H9 (cell line): ENCODE measurements at regions not wholly inside any gene's neighbourhood (a gene's known extent, or its start where the extent isn't known, plus 50 kb on each side); places are given as distances from the start of the nearest gene placed in this dataset.

Experiments used
- DNase-seq: peaks from one replicate; pipeline ENCODE4 v3.0.0-alpha.2; 2017
- H2AFZ ChIP-seq: one replicate; pipeline ENCODE4 v1.6.1; 2013; ENCODE audit warnings: mild to moderate bottlenecking, low read length, control low read depth, moderate library complexity
- H2AK5ac ChIP-seq: 2 replicates; pipeline ENCODE4 v1.6.1; 2013; ENCODE audit warnings: low read length, control low read depth, mixed read lengths; ENCODE audit not compliant: insufficient read length
- H2BK120ac ChIP-seq: one replicate; pipeline ENCODE4 v1.6.1; 2013; ENCODE audit warnings: low read depth, mild to moderate bottlenecking, low read length, control low read depth, inconsistent platforms; ENCODE audit not compliant: poor library complexity, severe bottlenecking
- H2BK12ac ChIP-seq: 2 replicates; pipeline ENCODE4 v1.6.1; 2013; ENCODE audit warnings: low read length, control low read depth, mixed read lengths, low read depth; ENCODE audit not compliant: insufficient read length
- H2BK15ac ChIP-seq: 2 replicates; pipeline ENCODE4 v1.6.1; 2013; ENCODE audit warnings: low read depth, low read length, control low read depth
- H2BK20ac ChIP-seq: one replicate; pipeline ENCODE4 v1.6.1; 2013; ENCODE audit warnings: low read depth, mild to moderate bottlenecking, low read length, control low read depth, inconsistent platforms; ENCODE audit not compliant: poor library complexity, severe bottlenecking
- H2BK5ac ChIP-seq: 2 replicates; pipeline ENCODE4 v1.6.1; 2013; ENCODE audit warnings: low read length, control low read depth, mixed read lengths; ENCODE audit not compliant: insufficient read length
- H3K14ac ChIP-seq: 2 replicates; pipeline ENCODE4 v1.6.1; 2013; ENCODE audit warnings: low read length, control low read depth; ENCODE audit not compliant: insufficient read depth
- H3K18ac ChIP-seq: 2 replicates; pipeline ENCODE4 v1.6.1; 2013; ENCODE audit warnings: low read depth, mild to moderate bottlenecking, mixed read lengths, low read length, control low read depth; ENCODE audit not compliant: insufficient read length
- H3K23ac ChIP-seq: 2 replicates; pipeline ENCODE4 v1.6.1; 2013; ENCODE audit warnings: low read length, control low read depth, mixed read lengths, low read depth; ENCODE audit not compliant: insufficient read length
- H3K23me2 ChIP-seq: 2 replicates; pipeline ENCODE4 v1.6.1; 2013; ENCODE audit warnings: low read depth, mild to moderate bottlenecking, mixed read lengths, low read length, control low read depth; ENCODE audit not compliant: insufficient read length, poor library complexity, severe bottlenecking
- H3K27ac ChIP-seq: 2 replicates; pipeline ENCODE4 v1.5.1; 2013; ENCODE audit warnings: low read length, control low read depth, mixed read lengths, low read depth; ENCODE audit not compliant: insufficient read length
- H3K27me3 ChIP-seq: 2 replicates; pipeline ENCODE4 v1.6.1; 2013; ENCODE audit warnings: low read length, control low read depth, inconsistent platforms; ENCODE audit not compliant: insufficient read depth
- H3K4ac ChIP-seq: 2 replicates; pipeline ENCODE4 v1.6.1; 2013; ENCODE audit warnings: low read depth, mild to moderate bottlenecking, control low read depth, inconsistent platforms, low read length, moderate library complexity
- H3K4me1 ChIP-seq: 2 replicates; pipeline ENCODE4 v1.6.1; 2013; ENCODE audit warnings: low read length, control low read depth, inconsistent platforms; ENCODE audit not compliant: insufficient read depth
- H3K4me2 ChIP-seq: 2 replicates; pipeline ENCODE4 v1.6.1; 2013; ENCODE audit warnings: low read length, control low read depth, mixed read lengths; ENCODE audit not compliant: insufficient read length, insufficient read depth
- H3K56ac ChIP-seq: 2 replicates; pipeline ENCODE4 v1.6.1; 2013; ENCODE audit warnings: low read depth, mild to moderate bottlenecking, mixed read lengths, low read length, control low read depth; ENCODE audit not compliant: insufficient read length
- H3K79me1 ChIP-seq: 2 replicates; pipeline ENCODE4 v1.6.1; 2013; ENCODE audit warnings: low read depth, mild to moderate bottlenecking, moderate library complexity, low read length, control low read depth, inconsistent platforms; ENCODE audit not compliant: insufficient read depth, poor library complexity, severe bottlenecking
- H3K79me2 ChIP-seq: 2 replicates; pipeline ENCODE4 v1.6.1; 2013; ENCODE audit warnings: low read length, control low read depth, inconsistent platforms; ENCODE audit not compliant: insufficient read depth
- H3K9ac ChIP-seq: 2 replicates; pipeline ENCODE4 v1.6.1; 2013; ENCODE audit warnings: low read length, control low read depth, mixed read lengths; ENCODE audit not compliant: insufficient read length; ENCODE audit errors: extremely low read depth
- H3K9me3 ChIP-seq: one replicate; pipeline ENCODE4 v1.6.1; 2013; ENCODE audit warnings: low read depth, low read length, inconsistent platforms; ENCODE audit not compliant: control insufficient read depth
- H3T11ph ChIP-seq: one replicate; pipeline ENCODE4 v1.6.1; 2013; ENCODE audit warnings: mild to moderate bottlenecking, low read length, control low read depth, inconsistent platforms
- H4K20me1 ChIP-seq: one replicate; pipeline ENCODE4 v1.6.1; 2013; ENCODE audit not compliant: control insufficient read depth, insufficient read length, insufficient read depth
- H4K5ac ChIP-seq: 2 replicates; pipeline ENCODE4 v1.6.1; 2013; ENCODE audit warnings: low read depth, mild to moderate bottlenecking, mixed read lengths, low read length, control low read depth; ENCODE audit not compliant: insufficient read length
- H4K8ac ChIP-seq: replicated peaks from 2 replicates; pipeline ENCODE4 v1.6.1; 2013; ENCODE audit warnings: low read length, control low read depth, mixed read lengths, low read depth; ENCODE audit not compliant: insufficient read length
- H4K91ac ChIP-seq: 2 replicates; pipeline ENCODE4 v1.6.1; 2013; ENCODE audit warnings: low read depth, mild to moderate bottlenecking, moderate library complexity, mixed read lengths, low read length, control low read depth; ENCODE audit not compliant: insufficient read length
- H3K27ac Mint-ChIP-seq, 3 experiments: 2 replicates in 2 of 3; 3 replicates in 1 of 3; pipeline ENCODE4 v1.8.0; 2020 to 2021; ENCODE audit warnings: mixed read lengths in 3 of 3, mild to moderate bottlenecking in 1 of 3, moderate library complexity in 1 of 3
- H3K27me3 Mint-ChIP-seq: 2 replicates; pipeline ENCODE4 v1.8.0; 2021; ENCODE audit warnings: low read depth, mild to moderate bottlenecking, moderate library complexity, mixed read lengths
- H3K36me3 Mint-ChIP-seq, 3 experiments: 2 replicates in 2 of 3; 3 replicates in 1 of 3; pipeline ENCODE4 v1.8.0; 2020 to 2021; ENCODE audit warnings: low read depth in 3 of 3, mixed read lengths in 3 of 3; ENCODE audit not compliant: insufficient read depth in 1 of 3
- H3K4me1 Mint-ChIP-seq, 2 experiments: 2 replicates each; pipeline ENCODE4 v1.8.0; 2020; ENCODE audit warnings: mixed read lengths in 2 of 2
- H3K4me3 Mint-ChIP-seq, 2 experiments: 2 replicates in 1 of 2; 3 replicates in 1 of 2; pipeline ENCODE4 v1.8.0; 2020 to 2021; ENCODE audit warnings: mild to moderate bottlenecking in 2 of 2, mixed read lengths in 2 of 2, moderate library complexity in 1 of 2
- H3K9me3 Mint-ChIP-seq, 2 experiments: 2 replicates in 1 of 2; 3 replicates in 1 of 2; pipeline ENCODE4 v1.8.0; 2020; ENCODE audit warnings: mild to moderate bottlenecking in 2 of 2, mixed read lengths in 2 of 2, moderate library complexity in 1 of 2
- TF ChIP-seq, protein P1 (sequence below): fragments of 200-600 bp; sonication (generic); conservative IDR thresholded peaks from 3 replicates; pipeline ENCODE4 v1.8.0; 2021; ENCODE audit warnings: antibody characterized with exemption, mild to moderate bottlenecking

DNA sequence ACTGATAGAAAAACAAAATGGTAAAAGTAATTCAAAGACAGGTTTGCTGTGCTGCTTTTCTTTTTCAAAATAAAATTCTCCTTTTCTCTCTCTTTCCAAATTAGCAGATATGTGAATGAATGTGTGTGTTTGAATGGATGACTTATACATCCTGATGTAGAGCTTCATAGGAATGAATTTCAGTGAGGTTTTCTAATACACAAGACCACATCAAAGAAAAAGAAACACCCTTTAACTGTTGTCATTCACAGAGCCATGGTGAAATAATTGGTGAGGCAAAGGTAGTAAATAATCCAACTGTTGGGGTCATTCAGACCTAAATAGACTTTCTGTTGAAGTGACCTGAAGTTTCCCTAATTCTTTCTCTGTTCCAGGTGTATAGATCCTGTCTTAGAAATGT lies 139.1 kb upstream of the ZPLD1 start:
- no peak overlapping the region for H2AK5ac ChIP-seq
- no peak overlapping the region for H3K4ac ChIP-seq
- no peak overlapping the region for H4K8ac ChIP-seq
- H3K4me3 Mint-ChIP-seq, result no peak overlapping the region
- H3K27me3 ChIP-seq, result no peaks in the 10 kb centered on the region
- H3K4me1 ChIP-seq, result no peaks in the 10 kb centered on the region
- no peak overlapping the region for H2BK15ac ChIP-seq
- no peak overlapping the region for H3K27ac ChIP-seq
- H4K91ac ChIP-seq, result no peak overlapping the region
- no peaks in the 10 kb centered on the region for H3K27me3 Mint-ChIP-seq
- no peaks in the 10 kb centered on the region for H3K79me1 ChIP-seq
- no peak overlapping the region for H2BK120ac ChIP-seq
- H3K23me2 ChIP-seq, result no peaks in the 10 kb centered on the region
- H3K56ac ChIP-seq, result no peak overlapping the region
- TF ChIP-seq, protein P1, sequence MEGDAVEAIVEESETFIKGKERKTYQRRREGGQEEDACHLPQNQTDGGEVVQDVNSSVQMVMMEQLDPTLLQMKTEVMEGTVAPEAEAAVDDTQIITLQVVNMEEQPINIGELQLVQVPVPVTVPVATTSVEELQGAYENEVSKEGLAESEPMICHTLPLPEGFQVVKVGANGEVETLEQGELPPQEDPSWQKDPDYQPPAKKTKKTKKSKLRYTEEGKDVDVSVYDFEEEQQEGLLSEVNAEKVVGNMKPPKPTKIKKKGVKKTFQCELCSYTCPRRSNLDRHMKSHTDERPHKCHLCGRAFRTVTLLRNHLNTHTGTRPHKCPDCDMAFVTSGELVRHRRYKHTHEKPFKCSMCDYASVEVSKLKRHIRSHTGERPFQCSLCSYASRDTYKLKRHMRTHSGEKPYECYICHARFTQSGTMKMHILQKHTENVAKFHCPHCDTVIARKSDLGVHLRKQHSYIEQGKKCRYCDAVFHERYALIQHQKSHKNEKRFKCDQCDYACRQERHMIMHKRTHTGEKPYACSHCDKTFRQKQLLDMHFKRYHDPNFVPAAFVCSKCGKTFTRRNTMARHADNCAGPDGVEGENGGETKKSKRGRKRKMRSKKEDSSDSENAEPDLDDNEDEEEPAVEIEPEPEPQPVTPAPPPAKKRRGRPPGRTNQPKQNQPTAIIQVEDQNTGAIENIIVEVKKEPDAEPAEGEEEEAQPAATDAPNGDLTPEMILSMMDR, result no peak
- H3K23ac ChIP-seq, result no peak overlapping the region
- H2BK5ac ChIP-seq, result no peak overlapping the region
- peaks cover 18 to 19% of the 10 kb centered on the region in 2 experiments for H3K4me1 Mint-ChIP-seq
- no peak overlapping the region for H3K14ac ChIP-seq
- DNase-seq, result no peak
- H3K9ac ChIP-seq, result no peak overlapping the region
- peaks cover 12% of the 10 kb centered on the region in 2 experiments for H3K9me3 Mint-ChIP-seq
- no peak overlapping the region for H2AFZ ChIP-seq
- H2BK20ac ChIP-seq, result no peak overlapping the region
- no peaks in the 10 kb centered on the region for H3K9me3 ChIP-seq
- peaks cover 8 to 18% (median 8%) of the 10 kb centered on the region in 3 experiments for H3K36me3 Mint-ChIP-seq
- no peak overlapping the region for H4K5ac ChIP-seq
- no peaks in the 10 kb centered on the region for H3K79me2 ChIP-seq
- H3T11ph ChIP-seq, result no peak overlapping the region
- no peaks in the 10 kb centered on the region for H4K20me1 ChIP-seq
- no peak overlapping the region for H3K4me2 ChIP-seq
- H3K18ac ChIP-seq, result no peak overlapping the region
- H3K27ac Mint-ChIP-seq, result no peak overlapping the region
- no peak overlapping the region for H2BK12ac ChIP-seq
